ENCODE measurements at regions not wholly inside any gene's neighbourhood (a gene's known extent, or its start where the extent isn't known, plus 50 kb on each side); places are given as distances from the start of the nearest gene placed in this dataset.

DNA sequence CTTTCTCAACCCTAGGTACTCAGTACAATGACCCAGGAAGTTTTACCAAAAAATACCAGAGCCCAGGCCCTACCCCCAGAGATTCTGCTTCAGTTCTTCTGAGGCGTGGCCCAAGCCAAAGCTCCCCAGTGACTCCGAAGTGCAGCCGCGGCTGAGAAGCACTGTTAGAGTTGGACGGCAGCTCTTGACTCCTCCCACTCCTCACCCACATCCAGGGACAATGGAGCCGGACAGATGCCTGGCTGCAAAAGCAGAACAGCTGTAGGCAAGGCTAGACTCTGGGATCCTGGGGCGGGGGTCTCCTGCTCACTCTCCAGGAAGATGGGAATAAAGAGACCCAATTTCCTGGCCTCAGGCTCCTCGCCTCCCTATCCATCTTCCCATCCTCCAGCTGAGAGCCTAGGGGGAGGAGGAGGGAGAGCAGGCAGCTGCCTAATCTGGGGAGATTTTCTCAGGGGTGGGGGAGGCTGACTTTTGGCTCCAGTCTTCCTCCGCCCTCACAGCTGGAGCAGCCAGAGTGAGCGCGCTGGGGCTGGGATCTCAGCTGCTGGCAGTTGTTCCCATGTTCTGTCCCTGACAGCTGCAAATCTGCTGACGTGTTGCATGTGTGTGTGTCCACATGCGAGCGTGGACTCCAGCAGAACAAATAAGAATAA is 223.8 kb downstream of the OPA1 start:
- no peak for TF ChIP-seq POLR2A (IDR thresholded peaks at IDR 0.05)
- TF ChIP-seq, protein P1, sequence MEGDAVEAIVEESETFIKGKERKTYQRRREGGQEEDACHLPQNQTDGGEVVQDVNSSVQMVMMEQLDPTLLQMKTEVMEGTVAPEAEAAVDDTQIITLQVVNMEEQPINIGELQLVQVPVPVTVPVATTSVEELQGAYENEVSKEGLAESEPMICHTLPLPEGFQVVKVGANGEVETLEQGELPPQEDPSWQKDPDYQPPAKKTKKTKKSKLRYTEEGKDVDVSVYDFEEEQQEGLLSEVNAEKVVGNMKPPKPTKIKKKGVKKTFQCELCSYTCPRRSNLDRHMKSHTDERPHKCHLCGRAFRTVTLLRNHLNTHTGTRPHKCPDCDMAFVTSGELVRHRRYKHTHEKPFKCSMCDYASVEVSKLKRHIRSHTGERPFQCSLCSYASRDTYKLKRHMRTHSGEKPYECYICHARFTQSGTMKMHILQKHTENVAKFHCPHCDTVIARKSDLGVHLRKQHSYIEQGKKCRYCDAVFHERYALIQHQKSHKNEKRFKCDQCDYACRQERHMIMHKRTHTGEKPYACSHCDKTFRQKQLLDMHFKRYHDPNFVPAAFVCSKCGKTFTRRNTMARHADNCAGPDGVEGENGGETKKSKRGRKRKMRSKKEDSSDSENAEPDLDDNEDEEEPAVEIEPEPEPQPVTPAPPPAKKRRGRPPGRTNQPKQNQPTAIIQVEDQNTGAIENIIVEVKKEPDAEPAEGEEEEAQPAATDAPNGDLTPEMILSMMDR (IDR thresholded peaks at IDR 0.05) = no peak

Measured in esophagus squamous epithelium (tissue), 4 donors.